GM12873 (cell line): ENCODE measurements at regions not wholly inside any gene's neighbourhood (a gene's known extent, or its start where the extent isn't known, plus 50 kb on each side); places are given as distances from the start of the nearest gene placed in this dataset.

Experiments used
- TF ChIP-seq, protein P1 (sequence below): IDR thresholded peaks from 2 replicates; pipeline ENCODE4 v1.5.1; 2012; ENCODE audit warnings: low read depth, mild to moderate bottlenecking, moderate library complexity, low read length, control low read depth; ENCODE audit not compliant: insufficient read depth; ENCODE audit errors: missing control alignments

DNA sequence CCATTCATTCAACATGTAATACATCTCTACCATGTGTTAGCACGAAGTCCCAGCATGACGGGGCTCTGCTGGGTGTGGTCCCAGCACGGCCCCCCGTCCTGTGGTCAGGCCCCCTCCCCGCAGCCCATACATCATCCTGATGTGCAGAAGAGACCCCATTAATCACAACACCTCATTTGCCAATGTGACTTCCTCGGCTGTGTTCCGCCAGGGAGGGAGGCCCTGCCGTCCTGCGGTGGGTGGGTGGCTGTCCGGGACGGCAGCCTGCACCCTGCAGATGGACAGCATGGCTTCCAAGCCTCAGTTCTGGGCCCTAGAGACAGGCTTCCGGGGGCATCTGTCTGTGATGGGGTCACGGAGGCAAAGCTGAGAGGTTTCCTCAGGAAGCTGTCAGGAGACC is 254.0 kb downstream of the CYP26B1 start:
- TF ChIP-seq, protein P1, sequence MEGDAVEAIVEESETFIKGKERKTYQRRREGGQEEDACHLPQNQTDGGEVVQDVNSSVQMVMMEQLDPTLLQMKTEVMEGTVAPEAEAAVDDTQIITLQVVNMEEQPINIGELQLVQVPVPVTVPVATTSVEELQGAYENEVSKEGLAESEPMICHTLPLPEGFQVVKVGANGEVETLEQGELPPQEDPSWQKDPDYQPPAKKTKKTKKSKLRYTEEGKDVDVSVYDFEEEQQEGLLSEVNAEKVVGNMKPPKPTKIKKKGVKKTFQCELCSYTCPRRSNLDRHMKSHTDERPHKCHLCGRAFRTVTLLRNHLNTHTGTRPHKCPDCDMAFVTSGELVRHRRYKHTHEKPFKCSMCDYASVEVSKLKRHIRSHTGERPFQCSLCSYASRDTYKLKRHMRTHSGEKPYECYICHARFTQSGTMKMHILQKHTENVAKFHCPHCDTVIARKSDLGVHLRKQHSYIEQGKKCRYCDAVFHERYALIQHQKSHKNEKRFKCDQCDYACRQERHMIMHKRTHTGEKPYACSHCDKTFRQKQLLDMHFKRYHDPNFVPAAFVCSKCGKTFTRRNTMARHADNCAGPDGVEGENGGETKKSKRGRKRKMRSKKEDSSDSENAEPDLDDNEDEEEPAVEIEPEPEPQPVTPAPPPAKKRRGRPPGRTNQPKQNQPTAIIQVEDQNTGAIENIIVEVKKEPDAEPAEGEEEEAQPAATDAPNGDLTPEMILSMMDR: no peak

DNA sequence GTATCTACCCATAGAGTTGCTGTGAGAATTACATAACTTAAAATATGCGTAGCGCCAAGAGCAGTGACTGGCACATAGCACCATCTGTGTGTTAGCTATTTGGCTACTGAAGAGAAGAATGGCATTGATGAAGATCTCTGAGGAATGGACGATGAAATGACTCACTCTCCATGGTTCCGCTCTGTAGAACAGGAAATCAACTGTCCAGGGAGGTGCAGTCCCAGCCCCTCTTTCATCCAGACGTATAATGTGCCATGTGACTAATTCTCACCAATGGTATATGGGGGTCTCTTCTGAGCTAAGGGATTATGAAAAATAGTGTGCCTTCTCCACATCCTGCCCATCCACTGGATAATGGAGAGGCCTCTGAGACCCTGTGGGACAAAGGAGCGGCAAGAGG is 254.8 kb downstream of the CYP26B1 start:
- TF ChIP-seq, protein P1: no peak

DNA sequence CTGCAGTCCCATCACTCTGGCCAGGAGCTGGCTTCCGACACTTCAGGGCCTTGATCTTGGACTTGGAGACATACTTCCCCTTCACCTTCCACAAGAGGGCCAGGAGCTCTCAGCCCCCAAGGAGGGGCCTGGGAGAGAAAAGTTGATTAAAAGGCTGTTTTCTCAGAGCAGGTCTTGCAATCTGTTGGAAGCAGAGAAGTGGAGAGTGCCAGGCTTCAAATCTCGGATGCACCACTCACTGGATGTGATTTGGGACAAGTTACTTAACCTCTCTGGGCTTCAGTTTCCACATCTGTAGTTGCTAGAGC is 255.3 kb downstream of the CYP26B1 start:
- TF ChIP-seq, protein P1: no peak

GRCh38 chr2:71891719-71892422 is 255.8 kb downstream of the CYP26B1 start:
- TF ChIP-seq, protein P1: no peak

GRCh38 chr2:71891155-71891554 is 256.5 kb downstream of the CYP26B1 start:
- TF ChIP-seq, protein P1: no peak

- TF ChIP-seq, protein P1: no peak
These were observed 257.6 kb downstream of the CYP26B1 start for GRCh38 chr2:71889759-71890684.

DNA sequence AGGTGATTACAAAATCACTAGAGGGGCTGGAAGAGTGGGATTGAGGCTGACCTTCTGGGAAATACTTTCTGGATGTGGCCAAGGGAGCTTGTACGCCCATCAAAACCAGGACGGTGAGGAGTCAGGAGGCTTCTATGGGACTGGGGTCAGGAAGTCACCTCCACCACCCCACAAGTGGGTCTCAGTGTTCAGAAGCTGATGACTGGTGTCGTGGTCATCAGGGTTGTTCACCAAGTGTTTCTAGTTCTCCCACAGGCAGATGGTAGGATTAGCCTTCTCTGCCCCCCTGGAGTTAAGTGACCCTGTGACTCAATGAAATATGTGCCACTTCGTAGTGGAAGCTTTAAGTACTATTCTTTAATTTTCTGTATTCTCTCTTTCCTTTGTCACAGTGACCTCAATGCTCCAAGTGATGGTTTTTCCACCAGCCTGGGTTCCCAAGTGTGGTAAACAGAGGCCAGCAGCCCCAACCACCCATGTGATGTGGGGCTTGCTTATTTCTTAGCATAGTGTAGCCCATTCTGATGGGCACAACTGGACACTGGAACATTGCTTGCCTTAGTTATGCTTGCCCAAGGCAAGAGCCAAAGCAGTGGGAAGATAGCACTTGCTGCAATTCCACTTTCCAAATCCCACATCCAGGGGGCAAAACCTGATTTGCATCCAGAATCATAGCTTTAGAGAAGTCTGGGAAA is 258.8 kb downstream of the CYP26B1 start:
- TF ChIP-seq, protein P1: no peak
